OCI-LY7 (cell line): ENCODE measurements at regions not wholly inside any gene's neighbourhood (a gene's known extent, or its start where the extent isn't known, plus 50 kb on each side); places are given as distances from the start of the nearest gene placed in this dataset.

Experiments used
- EZH2phosphoT487 ChIP-seq: fragments of 200-600 bp; sonication (generic); IDR thresholded peaks from 2 replicates; pipeline ENCODE4 v1.6.1; 2018; ENCODE audit warnings: low read depth, borderline replicate concordance, mild to moderate bottlenecking, mixed run types, antibody characterized with exemption, low read length, moderate library complexity, mixed read lengths
- TF ChIP-seq, protein P1 (sequence below): fragments of 200-600 bp; sonication (generic); conservative IDR thresholded peaks from 2 replicates; pipeline ENCODE4 v1.5.1; 2014; ENCODE audit warnings: mild to moderate bottlenecking, antibody characterized with exemption, low read length, moderate library complexity, mixed read lengths

DNA sequence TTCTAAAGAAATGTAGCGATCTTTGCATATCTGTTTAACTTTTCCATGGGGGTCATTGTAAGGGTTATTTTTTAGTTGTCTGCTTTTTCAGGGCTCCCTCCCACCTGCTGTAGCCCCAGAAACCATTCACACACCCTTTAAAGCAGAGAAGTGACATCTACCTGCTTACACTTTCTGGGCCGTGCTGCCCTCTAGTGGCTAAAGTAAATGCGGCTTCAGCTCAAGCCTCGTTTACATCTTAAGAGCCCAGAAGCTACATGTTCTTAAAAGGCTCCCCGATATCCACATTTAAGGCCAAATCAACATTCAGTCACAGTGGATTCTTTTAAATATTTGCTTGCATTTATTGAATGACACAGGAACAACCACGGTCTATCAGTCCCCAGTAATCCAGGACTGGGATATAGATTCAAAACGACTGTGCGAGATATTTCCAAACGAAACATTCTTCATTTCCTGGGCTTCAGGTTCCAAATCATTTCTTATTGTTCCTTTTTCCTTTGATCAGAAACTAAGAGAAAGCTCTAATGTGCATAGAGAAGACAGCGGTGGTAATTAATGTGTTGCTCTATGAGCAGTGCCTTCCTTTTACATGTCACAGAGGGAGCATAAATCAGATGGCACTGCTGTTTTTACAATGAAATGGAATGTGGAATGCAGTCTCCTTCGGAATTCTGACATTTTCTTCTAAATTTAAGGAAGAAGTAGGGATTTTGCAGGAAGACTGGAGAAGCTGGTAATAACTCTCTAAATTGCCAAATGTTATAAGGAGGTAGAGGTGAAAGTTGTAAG lies 119.9 kb downstream of the RASGEF1B start:
- TF ChIP-seq, protein P1, sequence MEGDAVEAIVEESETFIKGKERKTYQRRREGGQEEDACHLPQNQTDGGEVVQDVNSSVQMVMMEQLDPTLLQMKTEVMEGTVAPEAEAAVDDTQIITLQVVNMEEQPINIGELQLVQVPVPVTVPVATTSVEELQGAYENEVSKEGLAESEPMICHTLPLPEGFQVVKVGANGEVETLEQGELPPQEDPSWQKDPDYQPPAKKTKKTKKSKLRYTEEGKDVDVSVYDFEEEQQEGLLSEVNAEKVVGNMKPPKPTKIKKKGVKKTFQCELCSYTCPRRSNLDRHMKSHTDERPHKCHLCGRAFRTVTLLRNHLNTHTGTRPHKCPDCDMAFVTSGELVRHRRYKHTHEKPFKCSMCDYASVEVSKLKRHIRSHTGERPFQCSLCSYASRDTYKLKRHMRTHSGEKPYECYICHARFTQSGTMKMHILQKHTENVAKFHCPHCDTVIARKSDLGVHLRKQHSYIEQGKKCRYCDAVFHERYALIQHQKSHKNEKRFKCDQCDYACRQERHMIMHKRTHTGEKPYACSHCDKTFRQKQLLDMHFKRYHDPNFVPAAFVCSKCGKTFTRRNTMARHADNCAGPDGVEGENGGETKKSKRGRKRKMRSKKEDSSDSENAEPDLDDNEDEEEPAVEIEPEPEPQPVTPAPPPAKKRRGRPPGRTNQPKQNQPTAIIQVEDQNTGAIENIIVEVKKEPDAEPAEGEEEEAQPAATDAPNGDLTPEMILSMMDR = peak; percentile 99
- TF ChIP-seq EZH2phosphoT487 = no peak
